ENCODE measurements at regions not wholly inside any gene's neighbourhood (a gene's known extent, or its start where the extent isn't known, plus 50 kb on each side); places are given as distances from the start of the nearest gene placed in this dataset.

- TF ChIP-seq CTCF (IDR thresholded peaks at IDR 0.05; ENCODE audit: borderline replicate concordance, extremely low read depth, insufficient read depth) = no peak
- FAIRE-seq = no peak
- intact Hi-C loops (cut with DNase I) = no loop called here
- Histone ChIP-seq H3K27ac (ENCODE audit: low read depth in 2 of 2, low read length in 2 of 2) (no peak overlapping the region), H3K9me3 (ENCODE audit: control insufficient read depth in 2 of 3, insufficient read depth in 1 of 3, low read length in 3 of 3) (no peaks in the 10 kb centered on the region), H3K36me3 (ENCODE audit: control insufficient read depth in 2 of 3, insufficient read depth in 3 of 3, low read length in 3 of 3) (no peaks in the 10 kb centered on the region), H3K9ac (ENCODE audit: low read length in 3 of 3) (no peak overlapping the region), H3K4me3 (ENCODE audit: low read length in 3 of 3) (no peak overlapping the region), H3K27me3 (ENCODE audit: control insufficient read depth, insufficient read depth, low read length) (no peaks in the 10 kb centered on the region), H3K4me1 (ENCODE audit: control insufficient read depth in 2 of 3, insufficient read depth in 2 of 3, low read depth in 1 of 3, low read length in 3 of 3) (no peaks in the 10 kb centered on the region)
- DNase-seq = no peak
Measured at GRCh38 chr2:122977580-122977979, 1047.5 kb upstream of the CNTNAP5 start.

- intact Hi-C loops (cut with DNase I) = no loop called here
- Histone ChIP-seq H3K27ac (ENCODE audit: low read depth in 2 of 2, low read length in 2 of 2) (no peak overlapping the region), H3K4me3 (ENCODE audit: low read length in 3 of 3) (no peak overlapping the region), H3K27me3 (ENCODE audit: control insufficient read depth, insufficient read depth, low read length) (no peaks in the 10 kb centered on the region), H3K36me3 (ENCODE audit: control insufficient read depth in 2 of 3, insufficient read depth in 3 of 3, low read length in 3 of 3) (no peaks in the 10 kb centered on the region), H3K4me1 (ENCODE audit: control insufficient read depth in 2 of 3, insufficient read depth in 2 of 3, low read depth in 1 of 3, low read length in 3 of 3) (no peaks in the 10 kb centered on the region), H3K9me3 (ENCODE audit: control insufficient read depth in 2 of 3, insufficient read depth in 1 of 3, low read length in 3 of 3) (no peaks in the 10 kb centered on the region), H3K9ac (ENCODE audit: low read length in 3 of 3) (no peak overlapping the region)
- no peak for TF ChIP-seq CTCF (IDR thresholded peaks at IDR 0.05; ENCODE audit: borderline replicate concordance, extremely low read depth, insufficient read depth)
- FAIRE-seq (no peak), DNase-seq (no peak)
Measured at GRCh38 chr2:122980671-122981070, 1044.4 kb upstream of the CNTNAP5 start.

DNA sequence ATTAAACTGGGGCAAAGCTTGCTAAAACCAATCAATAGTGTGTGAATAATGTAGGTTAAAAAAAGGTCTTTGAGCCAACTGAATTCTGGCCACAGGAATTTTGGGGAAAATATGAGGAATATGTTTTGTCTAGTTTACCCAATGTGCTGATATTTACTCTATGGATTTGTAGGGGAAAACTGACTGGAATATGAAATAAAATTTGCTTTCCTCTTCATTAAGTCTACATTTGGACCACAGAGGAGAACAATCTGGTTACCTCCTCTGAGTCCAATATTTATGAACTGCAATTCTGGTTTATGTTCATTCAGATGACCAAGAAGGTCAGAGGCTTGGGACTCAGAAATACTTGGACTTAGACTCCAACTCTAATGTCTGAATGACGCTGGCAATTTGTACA lies 1042.2 kb upstream of the CNTNAP5 start:
- Histone ChIP-seq H3K36me3 (ENCODE audit: control insufficient read depth in 2 of 3, insufficient read depth in 3 of 3, low read length in 3 of 3) (no peaks in the 10 kb centered on the region), H3K9ac (ENCODE audit: low read length in 3 of 3) (no peak overlapping the region), H3K4me1 (ENCODE audit: control insufficient read depth in 2 of 3, insufficient read depth in 2 of 3, low read depth in 1 of 3, low read length in 3 of 3) (no peaks in the 10 kb centered on the region), H3K4me3 (ENCODE audit: low read length in 3 of 3) (no peak overlapping the region), H3K27ac (ENCODE audit: low read depth in 2 of 2, low read length in 2 of 2) (no peak overlapping the region), H3K27me3 (ENCODE audit: control insufficient read depth, insufficient read depth, low read length) (no peaks in the 10 kb centered on the region), H3K9me3 (ENCODE audit: control insufficient read depth in 2 of 3, insufficient read depth in 1 of 3, low read length in 3 of 3) (no peaks in the 10 kb centered on the region)
- FAIRE-seq = no peak
- intact Hi-C loops (cut with DNase I) = no loop called here
- DNase-seq = no peak
- no peak for TF ChIP-seq CTCF (IDR thresholded peaks at IDR 0.05; ENCODE audit: borderline replicate concordance, extremely low read depth, insufficient read depth)
